K562 (cell line): ENCODE measurements at regions not wholly inside any gene's neighbourhood (a gene's known extent, or its start where the extent isn't known, plus 50 kb on each side); places are given as distances from the start of the nearest gene placed in this dataset.

Experiments
- ATAC-seq: fragments of 200-7000 bp; cut with Tn5 transposase; 3 replicates; pipeline ENCODE4 v1.9.1; 2020; ENCODE audit warnings: moderate library complexity
- BruUV-seq: library from RNA; stranded (reverse); fragments of 400-500 nt; replicated peaks from 2 replicates; lab custom pipeline; 2021; lab: Mats Ljungman, UMichigan
- CTCF ChIA-PET: fragments of 300-600 bp; formaldehyde crosslinking; extraction: SDS; loops from one replicate; lab custom pipeline; 2021; ENCODE audit warnings: low intra/inter-chr PET ratio; lab: Yijun Ruan, JAX
- POLR2A ChIA-PET: fragments of 300-600, 350-650 bp; sonication (Branson Sonifier 250); formaldehyde crosslinking; extraction: SDS; loops from one replicate; lab custom pipeline; 2021; ENCODE audit warnings: antibody characterized with exemption, inconsistent platforms; lab: Yijun Ruan, JAX
- DNase-seq, 4 experiments: peaks; one replicate each; pipeline versions ENCODE4 v3.0.0 to v3.0.0-alpha.2; 2011 to 2018; ENCODE audit warnings: low spot score in 3 of 4, mixed read lengths in 3 of 4; ENCODE audit errors: extremely low read depth in 1 of 4
- FAIRE-seq: peaks from 2 replicates; lab custom pipeline; 2011; peaks lifted over from hg19 to GRCh38; lab: Jason Lieb, UNC
- H2AFZ ChIP-seq: 2 replicates; pipeline ENCODE4 v1.6.0; 2011; ENCODE audit warnings: low read depth, low read length, control low read depth, inconsistent platforms
- H3K27ac ChIP-seq: fragments of 200-600 bp; 3 replicates; pipeline ENCODE4 v1.8.0; 2011; ENCODE audit warnings: low read depth, mild to moderate bottlenecking, control low read depth, inconsistent platforms, low read length, moderate library complexity, mixed read lengths; ENCODE audit errors: extremely low read depth
- H3K27me3 ChIP-seq, 2 experiments: fragments of 300-600 bp in 1 of 2; 2 replicates in 1 of 2; 3 replicates in 1 of 2; pipeline versions ENCODE4 v1.6.0 to v1.8.0; 2011; ENCODE audit warnings: inconsistent platforms in 2 of 2, low read length in 2 of 2, mild to moderate bottlenecking in 1 of 2, mixed read lengths in 1 of 2, moderate library complexity in 1 of 2; ENCODE audit not compliant: control insufficient read depth in 2 of 2, insufficient read depth in 2 of 2
- H3K36me3 ChIP-seq: fragments of 300-600 bp; 3 replicates; pipeline ENCODE4 v1.8.0; 2011; ENCODE audit warnings: mild to moderate bottlenecking, low read length, inconsistent platforms; ENCODE audit not compliant: control insufficient read depth, insufficient read depth
- H3K4me1 ChIP-seq, 2 experiments: fragments of 200-600 bp in 1 of 2; replicated peaks in 1 of 2; 2 replicates in 1 of 2; 3 replicates in 1 of 2; pipeline versions ENCODE4 v1.5.1 to v1.8.0; 2011; ENCODE audit warnings: inconsistent platforms in 2 of 2, low read length in 2 of 2, mild to moderate bottlenecking in 1 of 2, mixed read lengths in 1 of 2, moderate library complexity in 1 of 2; ENCODE audit not compliant: control insufficient read depth in 2 of 2, insufficient read depth in 2 of 2
- H3K4me2 ChIP-seq: 2 replicates; pipeline ENCODE4 v1.6.1; 2011; ENCODE audit warnings: low read length, control low read depth, inconsistent platforms, mixed read lengths; ENCODE audit not compliant: insufficient read depth
- H3K4me3 ChIP-seq: fragments of 200-600 bp; sonication (generic), shearing (Covaris generic); 2 replicates; pipeline ENCODE4 v1.5.1; 2016; ENCODE audit warnings: control low read depth, inconsistent platforms
- H3K79me2 ChIP-seq: fragments of 200-600 bp; 3 replicates; pipeline ENCODE4 v1.8.0; 2011; ENCODE audit warnings: low read length, inconsistent platforms; ENCODE audit not compliant: control insufficient read depth, insufficient read depth
- H3K9ac ChIP-seq, 2 experiments: 2 replicates each; pipeline versions ENCODE4 v1.6.0 to v1.6.1; 2011; ENCODE audit warnings: low read depth in 2 of 2, low read length in 2 of 2, control low read depth in 1 of 2, inconsistent platforms in 1 of 2, mild to moderate bottlenecking in 1 of 2, mixed read lengths in 1 of 2; ENCODE audit not compliant: insufficient read depth in 1 of 2
- H3K9me1 ChIP-seq: one replicate; pipeline ENCODE4 v1.6.0; 2011; ENCODE audit warnings: inconsistent platforms, mild to moderate bottlenecking, low read length, moderate library complexity; ENCODE audit not compliant: control insufficient read depth, insufficient read depth
- H3K9me3 ChIP-seq: replicated peaks from 2 replicates; pipeline ENCODE4 v1.5.1; 2011; ENCODE audit warnings: low read depth, low read length, inconsistent platforms; ENCODE audit not compliant: control insufficient read depth, insufficient read depth
- H4K20me1 ChIP-seq: replicated peaks from 2 replicates; pipeline ENCODE4 v1.6.1; 2011; ENCODE audit warnings: low read length, inconsistent platforms, mixed read lengths; ENCODE audit not compliant: control insufficient read depth, insufficient read depth
- DACH1 ChIP-seq: fragments of 450-650 bp; IDR thresholded peaks from 2 replicates; pipeline ENCODE4 v1.6.1; 2018; ENCODE audit not compliant: partially characterized antibody
- EP400 ChIP-seq: fragments of 450-650 bp; IDR thresholded peaks from 2 replicates; pipeline ENCODE4 v1.6.1; 2017; ENCODE audit warnings: antibody characterized with exemption, mild to moderate bottlenecking, moderate library complexity
- ETS2 ChIP-seq: IDR thresholded peaks from 2 replicates; pipeline ENCODE4 v1.6.1; 2016; ENCODE audit warnings: borderline replicate concordance, missing genetic modification characterization, mild to moderate bottlenecking, moderate library complexity, missing compliant biosample characterization; ENCODE audit not compliant: poor library complexity, severe bottlenecking
- FOS ChIP-seq: IDR thresholded peaks from 3 replicates; pipeline ENCODE4 v1.6.1; 2011; ENCODE audit not compliant: insufficient read length; ENCODE audit errors: extremely low read depth
- GATAD2A ChIP-seq: fragments of 450-650 bp; IDR thresholded peaks from 2 replicates; pipeline ENCODE4 v1.6.1; 2017
- IRF2 ChIP-seq: sonication (generic); formaldehyde crosslinking; IDR thresholded peaks from 2 replicates; pipeline ENCODE4 v1.8.1; 2022; ENCODE audit warnings: mild to moderate bottlenecking, missing genetic modification reagents
- JUNB ChIP-seq: fragments of 450-650 bp; formaldehyde crosslinking; conservative IDR thresholded peaks from 2 replicates; pipeline ENCODE4 v1.4.0; 2020; ENCODE audit warnings: mild to moderate bottlenecking
- MCM5 ChIP-seq: fragments of 450-650 bp; IDR thresholded peaks from 2 replicates; pipeline ENCODE4 v1.6.1; 2016; ENCODE audit warnings: low read depth
- MTA2 ChIP-seq: fragments of 450-650 bp; IDR thresholded peaks from 2 replicates; pipeline ENCODE4 v1.6.1; 2016; ENCODE audit warnings: low read depth
- MYNN ChIP-seq, 2 experiments: sonication (generic); formaldehyde crosslinking in 1 of 2; IDR thresholded peaks; 2 replicates each; pipeline versions ENCODE4 v1.5.0 to v1.6.1; 2016 to 2020; ENCODE audit warnings: antibody characterized with exemption in 1 of 2, missing genetic modification reagents in 1 of 2
- ZFP1 ChIP-seq: fragments of 450-650 bp; formaldehyde crosslinking; IDR thresholded peaks from 2 replicates; pipeline ENCODE4 v1.4.0; 2020; ENCODE audit warnings: mild to moderate bottlenecking, mixed read lengths
- ZFPM2 ChIP-seq: fragments of 250-450 bp; sonication (Bioruptor Pico); IDR thresholded peaks from 2 replicates; pipeline ENCODE4 v1.5.1; 2022; ENCODE audit warnings: mild to moderate bottlenecking
- ZNF253 ChIP-seq: fragments of 250-450 bp; sonication (Bioruptor Pico); conservative IDR thresholded peaks from 2 replicates; pipeline ENCODE4 v1.6.1; 2021; ENCODE audit warnings: mild to moderate bottlenecking
- WGBS: fragments of 100-300 bp; shearing (Covaris generic); methylation state at CpG from one replicate; pipeline ENCODE4 v1.1.6; 2016; ENCODE audit warnings: low coverage, mixed read lengths; ENCODE audit not compliant: insufficient coverage; ENCODE audit errors: missing lambda C conversion rate; 5-methylcytosine and 5-hydroxymethylcytosine counted together
- in situ Hi-C: fragments of 300-500 bp; cut with MboI; formaldehyde crosslinking; loops from 4 replicates; pipeline ENCODE4 v1.15.0; 2018; ENCODE audit warnings: inconsistent platforms, mixed read lengths
- intact Hi-C: fragments of 100-400 bp; cut with micrococcal nuclease; formaldehyde crosslinking; loops from 2 replicates; pipeline ENCODE4 v1.14.2; 2022

GRCh38 chr22:48699511-48699910, 1128.2 kb downstream of the BRD1 start:
- intact Hi-C loops (no loop called here), in situ Hi-C loops (no loop called here)
- no peaks in the 10 kb centered on the region for H3K9me1 ChIP-seq
- TF ChIP-seq JUNB (no peak), MTA2 (no peak), ZNF253 (CRISPR knock-in tag) (no peak), FOS (no peak), MYNN (IDR thresholded peaks at IDR 0.05) (no peak), MYNN (CRISPR knock-in tag; IDR thresholded peaks at IDR 0.05) (no peak), ZFP1 (CRISPR knock-in tag) (no peak), EP400 (no peak), MCM5 (no peak), ZFPM2 (CRISPR knock-in tag) (no peak), GATAD2A (no peak), IRF2 (CRISPR knock-in tag) (no peak), DACH1 (no peak), ETS2 (tag) (no peak)
- H3K9ac ChIP-seq: no peak overlapping the region
- no peaks in the 10 kb centered on the region; the same call in 1 of the 2 replicates for H4K20me1 ChIP-seq
- ChIA-PET CTCF (no interaction called here), POLR2A (interaction anchor here (0.6 kb wide), 1 partner anchor 11 kb away, joined by 3 read pairs; no protein-coding TSS in a partner anchor)
- DNase-seq: no peak
- no peak for ATAC-seq
- H3K4me1 ChIP-seq: no peaks in the 10 kb centered on the region
- no TSS peak for BruUV-seq
- no peaks in the 10 kb centered on the region for H3K9me3 ChIP-seq
- no peak overlapping the region for H3K4me3 ChIP-seq
- under 1% methylated on average over 17 of the region's 17 CpGs for WGBS
- H3K27ac ChIP-seq: no peak overlapping the region
- FAIRE-seq: no peak
- no peak overlapping the region for H3K4me2 ChIP-seq
- no peaks in the 10 kb centered on the region; a peak in 2 of 5 replicates for H3K27me3 ChIP-seq
- H2AFZ ChIP-seq: no peak overlapping the region
- no peaks in the 10 kb centered on the region for H3K79me2 ChIP-seq
- H3K36me3 ChIP-seq: no peaks in the 10 kb centered on the region
